ENCODE measurements at regions not wholly inside any gene's neighbourhood (a gene's known extent, or its start where the extent isn't known, plus 50 kb on each side); places are given as distances from the start of the nearest gene placed in this dataset.
A peak's percentile ranks its signal among the peaks of the same experiment; 100 is the strongest.

DNA sequence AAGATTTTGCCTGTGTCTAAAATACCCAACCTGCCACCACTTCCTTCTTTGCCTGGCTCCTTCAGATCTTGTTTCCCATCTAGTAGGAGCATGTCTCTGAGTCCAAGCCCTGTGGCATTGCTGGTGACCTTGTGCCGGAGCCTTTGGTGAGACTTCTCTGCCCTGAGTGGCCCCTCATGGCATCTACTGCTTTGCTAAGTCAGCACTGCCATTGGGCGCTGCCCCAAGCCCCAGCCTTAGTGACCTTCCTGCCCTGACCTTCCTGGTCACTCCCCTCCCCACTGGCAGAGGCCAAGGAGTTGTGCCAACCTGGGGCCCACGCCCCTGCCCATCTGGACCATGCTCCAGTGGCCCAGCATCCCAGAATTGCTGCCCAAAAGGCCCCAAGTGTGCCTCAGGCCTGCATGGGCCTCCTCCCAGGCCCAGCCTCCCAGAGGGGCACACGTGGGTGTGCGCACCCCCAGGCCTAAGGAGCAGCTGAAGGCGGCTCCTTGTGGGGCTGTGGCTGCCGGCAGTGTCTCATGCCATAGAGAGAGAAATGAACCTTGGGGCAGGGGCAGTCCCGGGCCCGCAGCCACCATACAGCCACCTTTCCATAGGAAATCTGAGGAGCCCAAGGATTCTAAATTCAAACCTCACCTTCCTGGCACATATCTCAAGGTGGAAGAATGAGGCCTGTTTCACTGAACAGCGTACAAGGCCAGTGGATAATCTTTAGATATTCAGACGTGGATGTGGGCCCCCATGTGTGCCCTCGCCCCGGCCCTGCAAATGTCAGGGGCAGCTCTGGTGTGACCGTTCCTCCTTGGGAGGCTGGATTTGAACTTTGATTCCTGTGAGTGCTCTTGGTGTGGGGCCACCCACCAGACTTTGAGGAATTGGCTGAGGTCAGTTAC is 100.2 kb upstream of the SLC66A3 start:
- H3K9me3 ChIP-seq, result peaks cover 0 to under 1% (median 0%) of the 10 kb centered on the region in 4 donors
- H3K4me1 ChIP-seq, result no peaks in the 10 kb centered on the region
- no peak for TF ChIP-seq EP300 (IDR thresholded peaks at IDR 0.05)
- TF ChIP-seq CTCF (IDR thresholded peaks at IDR 0.05), result no peak
- TF ChIP-seq POLR2A (IDR thresholded peaks at IDR 0.05), result no peak
- no peak for TF ChIP-seq POLR2AphosphoS5 (IDR thresholded peaks at IDR 0.05)
- DNase-seq, result peak in 1 of 2 donors; percentile 38
- H3K36me3 ChIP-seq, result no peaks in the 10 kb centered on the region
- H3K27me3 ChIP-seq, result no peaks in the 10 kb centered on the region
- no peak overlapping the region for H3K4me3 ChIP-seq
- ATAC-seq (ENCODE audit: low FRiP score in 2 of 2), result peak; percentile 14 to 54
- WGBS, 2 donors, result 92 to 93% methylated on average over 12 to 14 of the region's 14 CpGs
- H3K27ac ChIP-seq, result no peak overlapping the region

- WGBS, 2 donors, result 95 to 96% methylated on average over 9 of the region's 9 CpGs
- Histone ChIP-seq H3K9me3 (peaks cover 1 to 8% (median 4%) of the 10 kb centered on the region in 4 donors), H3K36me3 (no peaks in the 10 kb centered on the region), H3K4me1 (no peaks in the 10 kb centered on the region), H3K27me3 (no peaks in the 10 kb centered on the region), H3K4me3 (no peak overlapping the region), H3K27ac (no peak overlapping the region)
- no peak for TF ChIP-seq POLR2A (IDR thresholded peaks at IDR 0.05)
- TF ChIP-seq CTCF (IDR thresholded peaks at IDR 0.05), result no peak
- no peak for TF ChIP-seq POLR2AphosphoS5 (IDR thresholded peaks at IDR 0.05)
- TF ChIP-seq EP300 (IDR thresholded peaks at IDR 0.05), result no peak
- no peak for ATAC-seq (ENCODE audit: low FRiP score in 2 of 2)
- no peak for DNase-seq
Observed at GRCh38 chr2:11055679-11056215, 99.5 kb upstream of the SLC66A3 start.

- no peak for DNase-seq
Observed at GRCh38 chr2:11056614-11057013, 98.7 kb upstream of the SLC66A3 start.

DNA sequence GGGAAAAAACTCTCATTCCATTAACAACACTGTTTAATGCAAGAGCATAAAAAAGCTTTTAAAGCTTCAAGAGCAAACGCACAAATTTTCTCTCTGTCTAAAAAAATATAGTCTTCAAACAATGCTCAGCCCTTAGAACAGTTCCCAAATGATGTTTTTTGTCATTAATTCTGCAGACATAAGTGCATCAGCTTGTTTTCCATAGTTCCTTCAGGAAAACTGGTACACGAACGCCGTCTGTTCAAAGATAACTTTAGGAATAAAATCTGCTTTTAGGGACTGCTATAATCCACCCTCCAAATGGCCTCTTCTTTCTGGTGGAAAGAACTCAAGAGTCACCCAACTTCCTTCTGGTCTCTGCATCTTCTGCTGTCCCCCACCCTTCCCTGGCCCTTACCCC is 98.2 kb upstream of the SLC66A3 start:
- Histone ChIP-seq H3K9me3 (peaks cover 8 to 13% (median 10%) of the 10 kb centered on the region in 4 donors), H3K27ac (no peak overlapping the region), H3K27me3 (no peaks in the 10 kb centered on the region), H3K4me3 (no peak overlapping the region), H3K36me3 (no peaks in the 10 kb centered on the region), H3K4me1 (no peaks in the 10 kb centered on the region)
- ATAC-seq (ENCODE audit: low FRiP score in 2 of 2) (no peak), DNase-seq (no peak)
- WGBS, 2 donors, result 81 to 84% methylated on average over 4 of the region's 4 CpGs
- TF ChIP-seq CTCF (IDR thresholded peaks at IDR 0.05) (no peak), POLR2A (IDR thresholded peaks at IDR 0.05) (no peak), EP300 (IDR thresholded peaks at IDR 0.05) (no peak), POLR2AphosphoS5 (IDR thresholded peaks at IDR 0.05) (no peak)

More at GRCh38 chr2:11056614-11057013, 98.7 kb upstream of the SLC66A3 start:
- Histone ChIP-seq H3K4me3 (no peak overlapping the region), H3K9me3 (peaks cover 7 to 13% (median 9%) of the 10 kb centered on the region in 4 donors), H3K36me3 (no peaks in the 10 kb centered on the region), H3K27me3 (no peaks in the 10 kb centered on the region), H3K27ac (no peak overlapping the region), H3K4me1 (no peaks in the 10 kb centered on the region)
- WGBS, 2 donors, result 53 to 62% methylated on average over 6 of the region's 6 CpGs
- TF ChIP-seq POLR2A (IDR thresholded peaks at IDR 0.05) (no peak), CTCF (IDR thresholded peaks at IDR 0.05) (no peak)
- ATAC-seq (ENCODE audit: low FRiP score in 2 of 2), result no peak
